GM12878 (cell line): ENCODE measurements at regions not wholly inside any gene's neighbourhood (a gene's known extent, or its start where the extent isn't known, plus 50 kb on each side); places are given as distances from the start of the nearest gene placed in this dataset.
"Not testable (repeated sequence)": the region's sequence is repeated elsewhere in the genome, so short reads cannot be mapped to it uniquely, and the experiment has no call there.

ENCODE experiments used
- ATAC-seq: fragments of 200-7000 bp; cut with Tn5 transposase; 3 replicates; pipeline ENCODE4 v1.9.1; 2020; ENCODE audit warnings: mild to moderate bottlenecking, moderate library complexity
- BruUV-seq: library from RNA; stranded (reverse); fragments of 400-500 nt; replicated peaks from 2 replicates; lab custom pipeline; 2021; lab: Mats Ljungman, UMichigan
- CTCF ChIA-PET: fragments of 300-600 bp; sonication (Branson Sonifier 250); formaldehyde crosslinking; extraction: SDS; loops from one replicate; lab custom pipeline; 2021; ENCODE audit warnings: inconsistent platforms; lab: Yijun Ruan, JAX
- POLR2A ChIA-PET: fragments of 350-600 bp; formaldehyde crosslinking; extraction: SDS; loops from one replicate; lab custom pipeline; 2021; ENCODE audit warnings: inconsistent platforms; lab: Charles Lee
- RAD21 ChIA-PET: fragments of 300-600 bp; sonication (Branson Sonifier 250); formaldehyde crosslinking; loops from one replicate; lab custom pipeline; 2023; ENCODE audit warnings: antibody characterized with exemption; ENCODE audit not compliant: unreplicated experiment; lab: Charles Lee
- SMC1A ChIA-PET: fragments of 300-600 bp; sonication (Branson Sonifier 250); formaldehyde crosslinking; loops from one replicate; lab custom pipeline; 2023; ENCODE audit not compliant: unreplicated experiment, uncharacterized antibody; lab: Charles Lee
- DNase-seq: peaks from one replicate; pipeline ENCODE4 v3.0.0-alpha.2; 2011; ENCODE audit warnings: low read depth, low spot score
- FAIRE-seq: peaks from 3 replicates; lab custom pipeline; 2011; peaks lifted over from hg19 to GRCh38; lab: Jason Lieb, UNC
- H2AFZ ChIP-seq: 2 replicates; pipeline ENCODE4 v1.6.0; 2011; ENCODE audit warnings: low read depth, low read length, control low read depth; ENCODE audit not compliant: control insufficient read depth
- H3K27ac ChIP-seq: 2 replicates; pipeline ENCODE4 v1.5.1; 2011; ENCODE audit warnings: control low read depth; ENCODE audit not compliant: control insufficient read depth, insufficient read depth
- H3K27me3 ChIP-seq, 2 experiments: replicated peaks in 1 of 2; 2 replicates each; pipeline versions ENCODE4 v1.6.0 to v1.6.1; 2011; ENCODE audit warnings: low read length in 1 of 2; ENCODE audit not compliant: control insufficient read depth in 2 of 2, insufficient read depth in 2 of 2
- H3K36me3 ChIP-seq, 2 experiments: 2 replicates each; pipeline ENCODE4 v1.5.1; 2011; ENCODE audit warnings: low read length in 1 of 2; ENCODE audit not compliant: control insufficient read depth in 2 of 2, insufficient read depth in 2 of 2
- H3K4me1 ChIP-seq: 2 replicates; pipeline ENCODE4 v1.6.1; 2011; ENCODE audit warnings: mild to moderate bottlenecking, low read length, moderate library complexity, mixed read lengths; ENCODE audit not compliant: control insufficient read depth, insufficient read depth
- H3K4me2 ChIP-seq: 2 replicates; pipeline ENCODE4 v1.6.0; 2011; ENCODE audit warnings: control low read depth; ENCODE audit not compliant: control insufficient read depth, insufficient read depth
- H3K4me3 ChIP-seq: fragments of 200-600 bp; sonication (generic); 2 replicates; pipeline ENCODE4 v1.5.1; 2016
- H3K79me2 ChIP-seq: 2 replicates; pipeline ENCODE4 v1.6.0; 2011; ENCODE audit warnings: low read length; ENCODE audit not compliant: control insufficient read depth, insufficient read depth
- H3K9ac ChIP-seq: 2 replicates; pipeline ENCODE4 v1.8.0; 2011; ENCODE audit warnings: low read length, control low read depth, mixed read lengths; ENCODE audit not compliant: control insufficient read depth, insufficient read depth
- H3K9me3 ChIP-seq: replicated peaks from 3 replicates; pipeline ENCODE4 v1.5.1; 2011; ENCODE audit warnings: mild to moderate bottlenecking, low read length; ENCODE audit not compliant: control insufficient read depth, insufficient read depth
- H4K20me1 ChIP-seq: 2 replicates; pipeline ENCODE4 v1.6.0; 2011; ENCODE audit not compliant: control insufficient read depth, insufficient read depth
- BCL11A ChIP-seq: IDR thresholded peaks from 2 replicates; pipeline ENCODE4 v1.6.1; 2011; ENCODE audit warnings: low read depth, low read length
- CBFB ChIP-seq: IDR thresholded peaks from 2 replicates; pipeline ENCODE4 v1.6.1; 2016; ENCODE audit warnings: antibody characterized with exemption, low read depth
- MEF2B ChIP-seq: fragments of 450-650 bp; IDR thresholded peaks from 2 replicates; pipeline ENCODE4 v1.6.1; 2018; ENCODE audit warnings: mild to moderate bottlenecking, moderate library complexity; ENCODE audit not compliant: partially characterized antibody, poor library complexity, severe bottlenecking
- RBBP5 ChIP-seq: fragments of 200-600 bp; sonication (generic); conservative IDR thresholded peaks from 2 replicates; pipeline ENCODE4 v1.6.1; 2016
- RFX5 ChIP-seq: IDR thresholded peaks from 2 replicates; pipeline ENCODE4 v1.6.1; 2011; ENCODE audit warnings: low read depth, low read length, improper control_type of control experiment
- RUNX3 ChIP-seq: IDR thresholded peaks from 2 replicates; pipeline ENCODE4 v1.6.1; 2012; ENCODE audit warnings: low read length, inconsistent platforms
- TCF7 ChIP-seq: IDR thresholded peaks from 2 replicates; pipeline ENCODE4 v1.6.1; 2014; ENCODE audit warnings: antibody characterized with exemption, borderline replicate concordance
- WGBS: methylation state at CpG from one replicate; pipeline ENCODE4 v1.1.6; 2016; ENCODE audit warnings: low lambda C conversion rate; ENCODE audit not compliant: insufficient replicate concordance, insufficient coverage; ENCODE audit errors: missing lambda C conversion rate; 5-methylcytosine and 5-hydroxymethylcytosine counted together
- in situ Hi-C: fragments of 300-500 bp; cut with MboI; formaldehyde crosslinking; loops from 9 replicates; pipeline ENCODE4 v1.14.3; 2018; ENCODE audit warnings: mixed read lengths
- intact Hi-C: fragments of 100-400 bp; cut with micrococcal nuclease; formaldehyde crosslinking; loops from one replicate; pipeline ENCODE4 v1.14.2; 2022; ENCODE audit not compliant: unreplicated experiment

DNA sequence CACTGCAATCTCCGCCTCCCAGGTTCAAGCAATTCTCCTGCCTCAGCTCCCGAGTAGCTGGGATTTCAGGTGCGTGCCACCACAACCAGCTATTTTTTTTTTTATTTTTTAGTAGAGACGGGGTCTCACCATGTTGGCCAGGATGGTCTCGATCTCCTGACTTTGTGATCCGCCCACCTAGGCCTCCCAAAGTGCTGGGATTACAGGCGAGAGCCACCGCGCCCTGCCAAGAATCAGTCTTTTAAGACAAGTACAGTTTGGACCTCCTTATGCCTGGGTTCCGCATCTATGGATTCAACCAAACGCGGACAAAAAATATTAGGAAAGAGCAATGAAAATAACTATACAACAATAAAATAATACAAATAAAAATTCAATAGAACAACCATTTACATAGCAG, 285.9 kb upstream of the HS6ST1 start:
- not testable (repeated sequence) for FAIRE-seq, H3K27me3 ChIP-seq

DNA sequence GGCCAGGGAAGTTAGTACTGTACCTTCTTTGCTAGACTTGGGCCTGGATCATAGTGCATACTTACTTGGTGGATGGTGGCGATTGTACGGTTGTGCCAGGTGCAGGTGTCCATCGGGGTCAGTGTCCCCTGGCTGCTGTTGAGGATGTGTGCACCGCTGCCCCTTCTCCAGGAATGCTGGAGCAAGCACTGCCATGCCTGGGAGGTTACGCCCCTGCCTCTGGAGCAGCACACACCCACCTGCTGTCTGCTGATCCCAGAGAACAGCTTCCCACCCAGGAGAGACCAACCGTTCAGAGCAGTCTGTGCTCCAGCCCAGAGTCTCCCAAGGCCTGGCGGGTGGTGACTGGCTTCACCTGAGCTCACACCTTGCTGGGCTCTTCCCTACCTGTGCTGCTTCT, 286.8 kb upstream of the HS6ST1 start:
- H4K20me1 ChIP-seq, result no peaks in the 10 kb centered on the region
- no peak overlapping the region for H3K4me2 ChIP-seq
- H3K4me1 ChIP-seq, result no peaks in the 10 kb centered on the region
- FAIRE-seq (no peak), DNase-seq (no peak), ATAC-seq (no peak)
- RAD21 ChIA-PET, result no interaction called here
- in situ Hi-C loops, result no loop called here
- H3K36me3 ChIP-seq, result no peaks in the 10 kb centered on the region
- no peaks in the 10 kb centered on the region; a peak in 1 of 4 replicates for H3K27me3 ChIP-seq
- H2AFZ ChIP-seq, result no peak overlapping the region
- H3K4me3 ChIP-seq, result no peak overlapping the region
- intact Hi-C loops, result no loop called here
- no TSS peak for BruUV-seq
- no peak overlapping the region for H3K9ac ChIP-seq
- TF ChIP-seq CBFB (no peak), TCF7 (no peak), MEF2B (no peak), BCL11A (no peak), RBBP5 (no peak), RFX5 (no peak), RUNX3 (no peak)
- no peak overlapping the region for H3K27ac ChIP-seq
- H3K79me2 ChIP-seq, result no peaks in the 10 kb centered on the region
- SMC1A ChIA-PET, result no interaction called here
- WGBS, result 23% methylated on average over 7 of the region's 7 CpGs
- H3K9me3 ChIP-seq, result no peaks in the 10 kb centered on the region
- CTCF ChIA-PET, result no interaction called here
- POLR2A ChIA-PET, result no interaction called here

More for the DNA sequence above, 285.9 kb upstream of the HS6ST1 start:
- intact Hi-C loops, H3K4me3 ChIP-seq, ATAC-seq, BruUV-seq, H4K20me1 ChIP-seq, in situ Hi-C loops, CTCF ChIA-PET, H3K9ac ChIP-seq, H3K27ac ChIP-seq, H2AFZ ChIP-seq, H3K36me3 ChIP-seq, H3K4me1 ChIP-seq, POLR2A ChIA-PET, RAD21 ChIA-PET, DNase-seq, H3K79me2 ChIP-seq, SMC1A ChIA-PET, H3K9me3 ChIP-seq, H3K4me2 ChIP-seq: not testable (repeated sequence)
- 67% methylated on average over 11 of the region's 12 CpGs for WGBS
